D721Med (cell line): ENCODE measurements at regions not wholly inside any gene's neighbourhood (a gene's known extent, or its start where the extent isn't known, plus 50 kb on each side); places are given as distances from the start of the nearest gene placed in this dataset.

Experiments
- DNase-seq: peaks from one replicate; pipeline ENCODE4 v3.0.0; 2011; ENCODE audit warnings: low spot score; ENCODE audit not compliant: insufficient read length
- FAIRE-seq: peaks from 2 replicates; lab custom pipeline; 2011; peaks lifted over from hg19 to GRCh38; lab: Jason Lieb, UNC
- CTCF ChIP-seq: IDR thresholded peaks from 2 replicates; pipeline ENCODE4 v1.5.1; 2012; ENCODE audit warnings: mild to moderate bottlenecking, control low read depth; ENCODE audit not compliant: insufficient read depth; ENCODE audit errors: missing control alignments

GRCh38 chr6:112557435-112557834 is 210.3 kb downstream of the RFPL4B start:
- TF ChIP-seq CTCF = no peak
- DNase-seq (no peak), FAIRE-seq (no peak)

GRCh38 chr6:112557961-112558360 is 210.8 kb downstream of the RFPL4B start:
- TF ChIP-seq CTCF = no peak
- FAIRE-seq (no peak), DNase-seq (no peak)

- DNase-seq (no peak), FAIRE-seq (no peak)
- peak; percentile 6 for TF ChIP-seq CTCF
These were observed 213.5 kb downstream of the RFPL4B start for GRCh38 chr6:112560651-112561050.

- FAIRE-seq (no peak), DNase-seq (no peak)
- TF ChIP-seq CTCF = no peak
These were observed 215.4 kb downstream of the RFPL4B start for GRCh38 chr6:112562301-112563231.

GRCh38 chr6:112563368-112563767 is 216.2 kb downstream of the RFPL4B start:
- DNase-seq (no peak), FAIRE-seq (no peak)
- no peak for TF ChIP-seq CTCF

GRCh38 chr6:112568066-112568465 is 220.9 kb downstream of the RFPL4B start:
- no peak for DNase-seq
- no peak for TF ChIP-seq CTCF
- no peak for FAIRE-seq

- FAIRE-seq = no peak
- TF ChIP-seq CTCF = no peak
- no peak for DNase-seq
These were observed 224.5 kb downstream of the RFPL4B start for GRCh38 chr6:112571488-112572270.
